ENCODE measurements at regions not wholly inside any gene's neighbourhood (a gene's known extent, or its start where the extent isn't known, plus 50 kb on each side); places are given as distances from the start of the nearest gene placed in this dataset.

GRCh38 chr2:206845877-206846276 lies 80.5 kb downstream of the FASTKD2 start:
- H3K4me1 ChIP-seq, result no peaks in the 10 kb centered on the region
- H3K9me3 ChIP-seq, result no peaks in the 10 kb centered on the region
- no peak overlapping the region for H3K4me2 ChIP-seq
- ChIA-PET POLR2A (no interaction called here), CTCF (no interaction called here)
- DNase-seq (ENCODE audit: low read depth in 1 of 2, low spot score in 1 of 2), result no peak
- FAIRE-seq, result no peak
- no peak overlapping the region for H3K27ac ChIP-seq
- no peak overlapping the region for H3K4me3 ChIP-seq
- no peak for ATAC-seq
- no peak for TF ChIP-seq CTCF (IDR thresholded peaks at IDR 0.05)
- no peak for TF ChIP-seq GATA3 (IDR thresholded peaks at IDR 0.05; ENCODE audit: borderline replicate concordance)
- TF ChIP-seq NPAS2 (CRISPR knock-in tag; IDR thresholded peaks at IDR 0.05; ENCODE audit: borderline replicate concordance), result no peak
- TF ChIP-seq ZSCAN20 (CRISPR knock-in tag; IDR thresholded peaks at IDR 0.05), result no peak
- no peak for TF ChIP-seq CBX2 (IDR thresholded peaks at IDR 0.05; ENCODE audit: borderline replicate concordance, low read depth)
- TF ChIP-seq TFCP2L1 (CRISPR knock-in tag; IDR thresholded peaks at IDR 0.05), result no peak
- TF ChIP-seq ZC3H11A (IDR thresholded peaks at IDR 0.05), result no peak
- TF ChIP-seq PBX3 (IDR thresholded peaks at IDR 0.05), result no peak
- TF ChIP-seq MAX (IDR thresholded peaks at IDR 0.05), result no peak
- TF ChIP-seq HOXB13 (CRISPR knock-in tag; IDR thresholded peaks at IDR 0.05; ENCODE audit: low read depth), result no peak
- no peak for TF ChIP-seq CHD4 (IDR thresholded peaks at IDR 0.05; ENCODE audit: borderline replicate concordance)
- TF ChIP-seq CHD2 (IDR thresholded peaks at IDR 0.05; ENCODE audit: low read length, partially characterized antibody), result no peak
- no peak for TF ChIP-seq HOXA7 (CRISPR knock-in tag; IDR thresholded peaks at IDR 0.05)

GRCh38 chr2:206846331-206846730 lies 80.9 kb downstream of the FASTKD2 start:
- Histone ChIP-seq H3K4me1 (no peaks in the 10 kb centered on the region), H3K4me2 (no peak overlapping the region), H3K9me3 (no peaks in the 10 kb centered on the region), H3K27ac (no peak overlapping the region), H3K4me3 (no peak overlapping the region)
- 36% methylated on average over 3 of the region's 3 CpGs for WGBS (ENCODE audit: missing lambda C conversion rate)
- no peak for ATAC-seq
- ChIA-PET CTCF (interaction anchor here (1.9 kb wide), 1 partner anchor 18 kb away, joined by 5 read pairs; no protein-coding TSS in a partner anchor), POLR2A (no interaction called here)
- TF ChIP-seq CEBPB (IDR thresholded peaks at IDR 0.05), result no peak
- no peak for TF ChIP-seq RARB (CRISPR knock-in tag; IDR thresholded peaks at IDR 0.05)
- TF ChIP-seq EHF (CRISPR knock-in tag; IDR thresholded peaks at IDR 0.05), result no peak
- no peak for TF ChIP-seq HOXB13 (CRISPR knock-in tag; IDR thresholded peaks at IDR 0.05; ENCODE audit: low read depth)
- no peak for TF ChIP-seq POLR2AphosphoS2 (conservative IDR thresholded peaks at IDR 0.05; ENCODE audit: low read length)
- DNase-seq (ENCODE audit: low read depth in 1 of 2, low spot score in 1 of 2), result no peak
- FAIRE-seq, result no peak

GRCh38 chr2:206846981-206847834 lies 81.8 kb downstream of the FASTKD2 start:
- CTCF ChIA-PET, result interaction anchor here (1.9 kb wide), 1 partner anchor 17 kb away, joined by 5 read pairs; no protein-coding TSS in a partner anchor
- no peak overlapping the region for H3K4me2 ChIP-seq
- H3K4me3 ChIP-seq, result no peak overlapping the region
- FAIRE-seq (no peak), ATAC-seq (no peak), DNase-seq (ENCODE audit: low read depth in 1 of 2, low spot score in 1 of 2) (no peak)
- no peak overlapping the region for H3K27ac ChIP-seq
- 65% methylated on average over 3 of the region's 3 CpGs for WGBS (ENCODE audit: missing lambda C conversion rate)
- H3K9me3 ChIP-seq, result no peaks in the 10 kb centered on the region
- POLR2A ChIA-PET, result no interaction called here
- H3K4me1 ChIP-seq, result no peaks in the 10 kb centered on the region
- no peak for TF ChIP-seq PBX3 (IDR thresholded peaks at IDR 0.05)
- no peak for TF ChIP-seq ATOH8 (CRISPR knock-in tag; IDR thresholded peaks at IDR 0.05; ENCODE audit: low read depth)
- no peak for TF ChIP-seq BCL3 (IDR thresholded peaks at IDR 0.05)
- TF ChIP-seq CTCF (IDR thresholded peaks at IDR 0.05), result no peak
- no peak for TF ChIP-seq NFE2L2 (conservative IDR thresholded peaks at IDR 0.05; ENCODE audit: low read length)
- TF ChIP-seq HDAC2 (IDR thresholded peaks at IDR 0.05), result no peak
- no peak for TF ChIP-seq CHD4 (IDR thresholded peaks at IDR 0.05; ENCODE audit: borderline replicate concordance)
- TF ChIP-seq MYC (IDR thresholded peaks at IDR 0.05; ENCODE audit: borderline replicate concordance, low read length), result no peak
- no peak for TF ChIP-seq JUN (IDR thresholded peaks at IDR 0.05)
- TF ChIP-seq BHLHE40 (IDR thresholded peaks at IDR 0.05; ENCODE audit: low read depth, low read length), result no peak
- TF ChIP-seq RCOR1 (IDR thresholded peaks at IDR 0.05; ENCODE audit: low read depth, low read length), result no peak
- TF ChIP-seq POLR2AphosphoS2 (conservative IDR thresholded peaks at IDR 0.05; ENCODE audit: low read length), result no peak
- TF ChIP-seq HOXB13 (CRISPR knock-in tag; IDR thresholded peaks at IDR 0.05; ENCODE audit: low read depth), result no peak
